H1 (cell line): ENCODE measurements at regions not wholly inside any gene's neighbourhood (a gene's known extent, or its start where the extent isn't known, plus 50 kb on each side); places are given as distances from the start of the nearest gene placed in this dataset.

Experiments
- CTCF ChIA-PET: fragments of 300-600 bp; sonication (Branson Sonifier 250); formaldehyde crosslinking; loops from one replicate; lab custom pipeline; 2021; ENCODE audit not compliant: partially characterized antibody; lab: Charles Lee
- POLR2A ChIA-PET: fragments of 300-600 bp; sonication (Branson Sonifier 250); formaldehyde crosslinking; loops from one replicate; lab custom pipeline; 2021; ENCODE audit warnings: inconsistent platforms; ENCODE audit not compliant: partially characterized antibody; lab: Charles Lee
- DNase-seq, 2 experiments: peaks; one replicate each; pipeline versions ENCODE4 v3.0.0 to v3.0.0-alpha.2; 2010 to 2022; ENCODE audit warnings: low spot score in 2 of 2, low read depth in 1 of 2, mixed read lengths in 1 of 2
- FAIRE-seq: peaks from 2 replicates; lab custom pipeline; 2011; peaks lifted over from hg19 to GRCh38; lab: Jason Lieb, UNC
- H2AFZ ChIP-seq: 2 replicates; pipeline ENCODE4 v1.8.1; 2012; ENCODE audit warnings: low read length, inconsistent platforms
- H2AK5ac ChIP-seq: 2 replicates; pipeline ENCODE4 v1.6.1; 2013; ENCODE audit warnings: low read depth, low read length
- H2BK120ac ChIP-seq: replicated peaks from 2 replicates; pipeline ENCODE3; 2013; ENCODE audit warnings: low read depth, low read length, inconsistent platforms
- H2BK12ac ChIP-seq: 2 replicates; pipeline ENCODE4 v1.6.1; 2013; ENCODE audit warnings: low read depth, low read length
- H2BK15ac ChIP-seq: 2 replicates; pipeline ENCODE4 v1.6.1; 2013; ENCODE audit warnings: low read length
- H2BK20ac ChIP-seq: 2 replicates; pipeline ENCODE4 v1.6.1; 2013; ENCODE audit warnings: low read length
- H2BK5ac ChIP-seq: 2 replicates; pipeline ENCODE4 v1.6.1; 2013; ENCODE audit warnings: low read depth, low read length
- H3K14ac ChIP-seq: 2 replicates; pipeline ENCODE4 v1.6.1; 2013; ENCODE audit warnings: inconsistent platforms; ENCODE audit not compliant: insufficient read length
- H3K18ac ChIP-seq: 2 replicates; pipeline ENCODE4 v1.6.1; 2013; ENCODE audit warnings: low read length; ENCODE audit errors: extremely low read depth
- H3K23ac ChIP-seq: 2 replicates; pipeline ENCODE4 v1.6.1; 2013; ENCODE audit warnings: inconsistent platforms; ENCODE audit not compliant: insufficient read length
- H3K23me2 ChIP-seq: 2 replicates; pipeline ENCODE4 v1.6.1; 2013; ENCODE audit warnings: low read depth, low read length
- H3K27ac ChIP-seq: 2 replicates; pipeline ENCODE4 v1.6.1; 2011; ENCODE audit warnings: low read depth, low read length, inconsistent platforms
- H3K27me3 ChIP-seq, 4 experiments: replicated peaks in 1 of 4; 1 replicate in 1 of 4; 2 replicates in 3 of 4; pipeline versions ENCODE4 v1.6.1 to v1.8.1; 2011 to 2013; ENCODE audit warnings: low read length in 3 of 4, mild to moderate bottlenecking in 3 of 4, inconsistent platforms in 2 of 4, mixed read lengths in 2 of 4, moderate library complexity in 1 of 4; ENCODE audit not compliant: control insufficient read depth in 3 of 4, insufficient read depth in 3 of 4; ENCODE audit errors: extremely low read depth in 1 of 4
- H3K36me3 ChIP-seq, 4 experiments: 2 replicates each; pipeline versions ENCODE4 v1.6.1 to v1.8.1; 2011 to 2013; ENCODE audit warnings: mild to moderate bottlenecking in 4 of 4, low read length in 3 of 4, moderate library complexity in 2 of 4, control low read depth in 1 of 4, inconsistent platforms in 1 of 4; ENCODE audit not compliant: insufficient read depth in 4 of 4, control insufficient read depth in 2 of 4
- H3K4ac ChIP-seq: replicated peaks from 2 replicates; pipeline ENCODE3; 2013; ENCODE audit warnings: low read length, low read depth, mixed read lengths, inconsistent platforms; ENCODE audit not compliant: insufficient read length
- H3K4me1 ChIP-seq, 4 experiments: replicated peaks in 1 of 4; 1 replicate in 1 of 4; 2 replicates in 3 of 4; pipeline versions ENCODE4 v1.6.1 to v1.8.1; 2011 to 2013; ENCODE audit warnings: low read length in 3 of 4, inconsistent platforms in 2 of 4, mixed read lengths in 1 of 4; ENCODE audit not compliant: insufficient read depth in 4 of 4, control insufficient read depth in 3 of 4
- H3K4me2 ChIP-seq, 2 experiments: 2 replicates each; pipeline versions ENCODE4 v1.6.1 to v1.8.1; 2011 to 2013; ENCODE audit warnings: low read depth in 2 of 2, low read length in 2 of 2, control low read depth in 1 of 2, inconsistent platforms in 1 of 2, mild to moderate bottlenecking in 1 of 2; ENCODE audit not compliant: insufficient read depth in 1 of 2
- H3K4me3 ChIP-seq, 4 experiments: fragments of 200-600, 300-600 bp in 1 of 4; sonication (generic), shearing (Covaris generic), sonication (Bioruptor Twin) in 1 of 4; 2 replicates each; pipeline versions ENCODE4 v1.5.1 to v1.8.1; 2011 to 2016; ENCODE audit warnings: low read length in 4 of 4, low read depth in 3 of 4, control low read depth in 2 of 4, inconsistent platforms in 2 of 4, mild to moderate bottlenecking in 2 of 4, mixed read lengths in 1 of 4, moderate library complexity in 1 of 4; ENCODE audit not compliant: insufficient read depth in 2 of 4; ENCODE audit errors: extremely low read depth in 1 of 4
- H3K56ac ChIP-seq: replicated peaks from 2 replicates; pipeline ENCODE3; 2013; ENCODE audit warnings: low read depth, mild to moderate bottlenecking, mixed read lengths, low read length, inconsistent platforms; ENCODE audit not compliant: insufficient read length
- H3K79me1 ChIP-seq: 2 replicates; pipeline ENCODE4 v1.6.1; 2013; ENCODE audit warnings: low read depth, low read length, control low read depth
- H3K79me2 ChIP-seq, 2 experiments: 2 replicates each; pipeline versions ENCODE4 v1.6.1 to v1.8.1; 2012 to 2013; ENCODE audit warnings: low read length in 2 of 2, mild to moderate bottlenecking in 2 of 2, inconsistent platforms in 1 of 2; ENCODE audit not compliant: insufficient read depth in 2 of 2, control insufficient read depth in 1 of 2
- H3K9ac ChIP-seq, 4 experiments: replicated peaks in 1 of 4; 1 replicate in 1 of 4; 2 replicates in 3 of 4; pipeline versions ENCODE4 v1.6.1 to v1.8.1; 2011 to 2013; ENCODE audit warnings: low read depth in 3 of 4, low read length in 3 of 4, control low read depth in 2 of 4, mild to moderate bottlenecking in 2 of 4, moderate library complexity in 2 of 4, inconsistent platforms in 1 of 4; ENCODE audit errors: extremely low read depth in 1 of 4
- H3K9me3 ChIP-seq, 2 experiments: 2 replicates each; pipeline versions ENCODE4 v1.6.1 to v1.8.1; 2012 to 2013; ENCODE audit warnings: mild to moderate bottlenecking in 2 of 2, moderate library complexity in 2 of 2, control low read depth in 1 of 2, inconsistent platforms in 1 of 2, low read depth in 1 of 2, low read length in 1 of 2, mixed read lengths in 1 of 2; ENCODE audit not compliant: insufficient read depth in 2 of 2
- H4K20me1 ChIP-seq, 2 experiments: replicated peaks in 1 of 2; 2 replicates each; pipeline versions ENCODE3 to v1.8.1; 2011 to 2013; ENCODE audit warnings: inconsistent platforms in 2 of 2, low read length in 2 of 2, mild to moderate bottlenecking in 1 of 2; ENCODE audit not compliant: insufficient read depth in 2 of 2, control insufficient read depth in 1 of 2
- H4K5ac ChIP-seq: 2 replicates; pipeline ENCODE4 v1.6.1; 2013; ENCODE audit warnings: low read length, low read depth, mixed read lengths, inconsistent platforms; ENCODE audit not compliant: insufficient read length
- H4K8ac ChIP-seq: 2 replicates; pipeline ENCODE4 v1.8.0; 2013; ENCODE audit warnings: mild to moderate bottlenecking, moderate library complexity, low read length, inconsistent platforms; ENCODE audit not compliant: insufficient read depth; ENCODE audit errors: extremely low read depth
- H4K91ac ChIP-seq: replicated peaks from 2 replicates; pipeline ENCODE3; 2013; ENCODE audit warnings: low read length, mixed read lengths, inconsistent platforms; ENCODE audit not compliant: insufficient read length
- BACH1 ChIP-seq: IDR thresholded peaks from 2 replicates; pipeline ENCODE4 v1.6.1; 2012; ENCODE audit warnings: low read length, improper control_type of control experiment
- CBX8 ChIP-seq: fragments of 300-800, 300-1000 bp; sonication (generic); IDR thresholded peaks from 2 replicates; pipeline ENCODE4 v1.7.1; 2016; ENCODE audit warnings: low read depth, low read length, borderline replicate concordance
- CHD2 ChIP-seq: IDR thresholded peaks from 2 replicates; pipeline ENCODE4 v1.6.1; 2012; ENCODE audit warnings: low read length, improper control_type of control experiment
- HDAC2 ChIP-seq, 2 experiments: fragments of 300-600 bp in 1 of 2; sonication (generic) in 1 of 2; IDR thresholded peaks; 2 replicates each; pipeline ENCODE4 v1.6.1; 2011 to 2012; ENCODE audit warnings: low read depth in 2 of 2, low read length in 2 of 2, mild to moderate bottlenecking in 2 of 2, moderate library complexity in 2 of 2, borderline replicate concordance in 1 of 2, inconsistent platforms in 1 of 2
- JUN ChIP-seq: IDR thresholded peaks from 2 replicates; pipeline ENCODE4 v1.6.1; 2011; ENCODE audit warnings: low read depth, mild to moderate bottlenecking, improper control_type of control experiment, low read length
- JUND ChIP-seq: IDR thresholded peaks from 2 replicates; pipeline ENCODE4 v1.6.1; 2011; ENCODE audit warnings: mild to moderate bottlenecking, improper control_type of control experiment, low read length
- KDM4A ChIP-seq: IDR thresholded peaks from one replicate; pipeline ENCODE4 v1.7.1; 2012; ENCODE audit warnings: low read depth, mild to moderate bottlenecking, moderate library complexity, low read length, inconsistent platforms; ENCODE audit not compliant: severe bottlenecking
- SIX5 ChIP-seq: IDR thresholded peaks from 2 replicates; pipeline ENCODE4 v1.6.1; 2011; ENCODE audit warnings: mild to moderate bottlenecking, low read depth, low read length
- SP2 ChIP-seq: IDR thresholded peaks from 2 replicates; pipeline ENCODE4 v1.6.1; 2012; ENCODE audit warnings: mild to moderate bottlenecking, low read length, inconsistent platforms
- SP4 ChIP-seq: IDR thresholded peaks from 2 replicates; pipeline ENCODE4 v1.6.1; 2012; ENCODE audit warnings: low read length, inconsistent platforms
- USF2 ChIP-seq: IDR thresholded peaks from 2 replicates; pipeline ENCODE4 v1.6.1; 2011; ENCODE audit warnings: low read length, improper control_type of control experiment
- WGBS, 2 experiments: shearing (Covaris generic) in 1 of 2; methylation state at CpG; one replicate each; pipeline versions ENCODE4 v1.1.6 to v1.1.7; 2013 to 2015; ENCODE audit warnings: low lambda C conversion rate in 2 of 2, mixed read lengths in 2 of 2, inconsistent platforms in 1 of 2, low coverage in 1 of 2, missing lambda C conversion rate in 1 of 2; ENCODE audit not compliant: insufficient replicate concordance in 2 of 2, insufficient coverage in 1 of 2, insufficient read length in 1 of 2; ENCODE audit errors: extremely low coverage in 1 of 2, missing lambda C conversion rate in 1 of 2; 5-methylcytosine and 5-hydroxymethylcytosine counted together

DNA sequence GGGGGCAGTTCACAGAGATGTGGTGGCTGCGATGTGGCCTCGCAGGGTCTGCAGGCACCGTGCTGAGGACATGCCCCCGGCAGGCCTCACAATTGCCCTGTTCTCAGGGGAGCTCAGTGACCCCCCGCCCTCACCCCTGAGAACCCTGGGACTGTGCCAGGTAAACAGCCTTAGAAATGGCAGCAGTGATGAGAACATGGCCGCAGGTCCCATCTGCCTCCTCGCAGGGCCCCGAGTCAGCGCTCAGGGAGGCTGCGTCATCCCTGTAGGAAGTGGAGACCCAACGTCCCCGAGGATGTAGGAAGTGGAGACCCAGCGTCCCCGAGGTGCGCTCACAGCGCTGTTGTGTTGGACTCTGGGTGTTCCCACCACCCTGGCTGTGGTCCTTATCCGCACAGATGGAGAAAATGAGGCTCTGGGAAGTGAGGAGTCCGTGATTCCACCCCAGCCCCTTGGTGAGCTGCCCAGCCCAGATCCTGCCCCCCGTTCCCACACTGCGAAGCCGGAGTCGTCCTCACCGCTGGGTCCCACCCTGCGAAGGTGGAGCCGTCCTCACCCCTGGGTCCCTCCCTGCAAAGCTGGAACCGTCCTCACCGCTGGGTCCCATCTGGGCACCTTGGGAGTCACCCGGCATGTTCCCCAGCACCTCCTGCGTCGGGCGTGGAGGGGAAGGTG lies 1086.8 kb downstream of the BRD1 start:
- no peak overlapping the region for H2BK5ac ChIP-seq
- no peak overlapping the region for H3K23ac ChIP-seq
- no peak overlapping the region; the same call in 1 of the 2 replicates for H4K8ac ChIP-seq
- no peaks in the 10 kb centered on the region for H3K23me2 ChIP-seq
- no peaks in the 10 kb centered on the region; a peak in 1 of 7 replicates for H3K4me1 ChIP-seq
- H2AFZ ChIP-seq, result no peak overlapping the region
- no peak overlapping the region for H4K91ac ChIP-seq
- H3K18ac ChIP-seq, result no peak overlapping the region
- no peak overlapping the region for H3K56ac ChIP-seq
- FAIRE-seq (no peak), DNase-seq (peak in 1 of 2 experiments; percentile 24)
- H3K4me2 ChIP-seq, result no peak overlapping the region
- no peaks in the 10 kb centered on the region for H3K36me3 ChIP-seq
- no peak overlapping the region for H3K9ac ChIP-seq
- H2BK120ac ChIP-seq, result no peak overlapping the region
- no peaks in the 10 kb centered on the region for H3K27me3 ChIP-seq
- H2BK12ac ChIP-seq, result no peak overlapping the region
- no peak overlapping the region for H2BK15ac ChIP-seq
- no peak overlapping the region for H3K27ac ChIP-seq
- no peak for TF ChIP-seq KDM4A
- no peak for TF ChIP-seq JUN
- no peak for TF ChIP-seq JUND
- TF ChIP-seq USF2, result no peak
- TF ChIP-seq BACH1, result no peak
- TF ChIP-seq HDAC2 (IDR thresholded peaks at IDR 0.05; ENCODE audit: borderline replicate concordance in 1 of 2, low read depth in 2 of 2, low read length in 2 of 2), result no peak
- TF ChIP-seq SIX5, result no peak
- no peak for TF ChIP-seq CHD2
- TF ChIP-seq SP4, result no peak
- TF ChIP-seq SP2, result no peak
- TF ChIP-seq CBX8, result no peak
- H3K79me1 ChIP-seq, result no peaks in the 10 kb centered on the region; the same call in 1 of the 2 replicates
- H4K20me1 ChIP-seq, result peaks cover 0 to 2% of the 10 kb centered on the region in 2 experiments
- H3K9me3 ChIP-seq, result no peaks in the 10 kb centered on the region
- H3K79me2 ChIP-seq, result no peaks in the 10 kb centered on the region
- H2AK5ac ChIP-seq, result no peak overlapping the region
- no peak overlapping the region for H4K5ac ChIP-seq
- WGBS, 2 experiments, result 89% methylated on average over 25 of the region's 31 CpGs; no CpG with 5 or more reads in 1 of the 2 experiments
- H3K4ac ChIP-seq, result no peak overlapping the region
- ChIA-PET CTCF (interaction anchor here (1.3 to 1.7 kb wide), 2 partner anchors 20 to 42 kb away, joined by 4 read pairs; no protein-coding TSS in a partner anchor), POLR2A (no interaction called here)
- H3K4me3 ChIP-seq, result no peak overlapping the region
- no peak overlapping the region for H3K14ac ChIP-seq
- H2BK20ac ChIP-seq, result no peak overlapping the region
